ENCODE measurements at regions not wholly inside any gene's neighbourhood (a gene's known extent, or its start where the extent isn't known, plus 50 kb on each side); places are given as distances from the start of the nearest gene placed in this dataset.

DNA sequence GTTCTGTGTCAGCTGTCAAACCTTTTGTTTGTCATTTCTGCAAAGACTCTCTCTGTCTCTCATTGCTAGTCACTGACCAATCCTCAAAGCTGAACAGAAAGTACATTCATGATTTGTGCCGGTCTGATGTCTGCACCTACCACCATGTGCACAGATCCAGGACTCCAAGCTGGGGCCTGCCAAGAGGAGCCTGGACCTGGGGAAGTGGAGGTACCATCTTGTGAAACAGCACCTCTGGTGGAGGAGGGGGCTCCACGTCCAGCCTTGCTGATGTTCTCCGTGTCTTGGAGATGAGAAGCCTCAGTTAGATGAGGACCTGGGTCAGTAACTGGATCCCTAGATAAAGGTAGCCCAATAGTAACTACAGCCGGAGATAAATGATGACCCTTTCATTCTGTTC is 98.9 kb downstream of the TENT4A start:
- TF ChIP-seq, protein P1, sequence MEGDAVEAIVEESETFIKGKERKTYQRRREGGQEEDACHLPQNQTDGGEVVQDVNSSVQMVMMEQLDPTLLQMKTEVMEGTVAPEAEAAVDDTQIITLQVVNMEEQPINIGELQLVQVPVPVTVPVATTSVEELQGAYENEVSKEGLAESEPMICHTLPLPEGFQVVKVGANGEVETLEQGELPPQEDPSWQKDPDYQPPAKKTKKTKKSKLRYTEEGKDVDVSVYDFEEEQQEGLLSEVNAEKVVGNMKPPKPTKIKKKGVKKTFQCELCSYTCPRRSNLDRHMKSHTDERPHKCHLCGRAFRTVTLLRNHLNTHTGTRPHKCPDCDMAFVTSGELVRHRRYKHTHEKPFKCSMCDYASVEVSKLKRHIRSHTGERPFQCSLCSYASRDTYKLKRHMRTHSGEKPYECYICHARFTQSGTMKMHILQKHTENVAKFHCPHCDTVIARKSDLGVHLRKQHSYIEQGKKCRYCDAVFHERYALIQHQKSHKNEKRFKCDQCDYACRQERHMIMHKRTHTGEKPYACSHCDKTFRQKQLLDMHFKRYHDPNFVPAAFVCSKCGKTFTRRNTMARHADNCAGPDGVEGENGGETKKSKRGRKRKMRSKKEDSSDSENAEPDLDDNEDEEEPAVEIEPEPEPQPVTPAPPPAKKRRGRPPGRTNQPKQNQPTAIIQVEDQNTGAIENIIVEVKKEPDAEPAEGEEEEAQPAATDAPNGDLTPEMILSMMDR (IDR thresholded peaks at IDR 0.05; ENCODE audit: low read depth, low read length, poor library complexity, severe bottlenecking) = no peak
- no peak for TF ChIP-seq EZH2phosphoT487 (IDR thresholded peaks at IDR 0.05; ENCODE audit: borderline replicate concordance, low read length)
- Histone ChIP-seq H3F3A (ENCODE audit: control insufficient read depth, insufficient read depth) (no peaks in the 10 kb centered on the region), H4K20me1 (ENCODE audit: control insufficient read depth, insufficient read depth, low read depth, low read length) (no peaks in the 10 kb centered on the region), H3K4me2 (ENCODE audit: low read length) (no peak overlapping the region), H3K36me3 (ENCODE audit: control insufficient read depth, low read length) (no peaks in the 10 kb centered on the region), H3K79me2 (ENCODE audit: control insufficient read depth, low read length) (no peaks in the 10 kb centered on the region), H3K4me1 (ENCODE audit: control insufficient read depth, low read length) (no peaks in the 10 kb centered on the region), H3K4me3 (ENCODE audit: low read length) (no peak overlapping the region), H3K27ac (ENCODE audit: low read depth, low read length) (no peak overlapping the region), H3K27me3 (ENCODE audit: control insufficient read depth, low read length) (no peaks in the 10 kb centered on the region), H3K9me3 (ENCODE audit: control insufficient read depth, insufficient read depth, low read length) (0 out of 2 replicates have a peak, but pooled peaks cover 3% of the 10 kb centered on the region), H3K9me2 (replicated peaks; ENCODE audit: control insufficient read depth, low read length) (no peaks in the 10 kb centered on the region)

GRCh38 chr5:6812800-6813731 is 99.8 kb downstream of the TENT4A start:
- Histone ChIP-seq H3K27ac (ENCODE audit: low read depth, low read length) (no peak overlapping the region), H3F3A (ENCODE audit: control insufficient read depth, insufficient read depth) (no peaks in the 10 kb centered on the region), H3K36me3 (ENCODE audit: control insufficient read depth, low read length) (no peaks in the 10 kb centered on the region), H3K9me3 (ENCODE audit: control insufficient read depth, insufficient read depth, low read length) (0 out of 2 replicates have a peak, but pooled peaks cover 3% of the 10 kb centered on the region), H4K20me1 (ENCODE audit: control insufficient read depth, insufficient read depth, low read depth, low read length) (no peaks in the 10 kb centered on the region), H3K79me2 (ENCODE audit: control insufficient read depth, low read length) (no peaks in the 10 kb centered on the region), H3K27me3 (ENCODE audit: control insufficient read depth, low read length) (no peaks in the 10 kb centered on the region), H3K4me3 (ENCODE audit: low read length) (no peak overlapping the region), H3K4me1 (ENCODE audit: control insufficient read depth, low read length) (no peaks in the 10 kb centered on the region), H3K4me2 (ENCODE audit: low read length) (no peak overlapping the region), H3K9me2 (replicated peaks; ENCODE audit: control insufficient read depth, low read length) (no peaks in the 10 kb centered on the region)
- TF ChIP-seq, protein P1 (IDR thresholded peaks at IDR 0.05; ENCODE audit: low read depth, low read length, poor library complexity, severe bottlenecking) = no peak
- no peak for TF ChIP-seq EZH2phosphoT487 (IDR thresholded peaks at IDR 0.05; ENCODE audit: borderline replicate concordance, low read length)

DNA sequence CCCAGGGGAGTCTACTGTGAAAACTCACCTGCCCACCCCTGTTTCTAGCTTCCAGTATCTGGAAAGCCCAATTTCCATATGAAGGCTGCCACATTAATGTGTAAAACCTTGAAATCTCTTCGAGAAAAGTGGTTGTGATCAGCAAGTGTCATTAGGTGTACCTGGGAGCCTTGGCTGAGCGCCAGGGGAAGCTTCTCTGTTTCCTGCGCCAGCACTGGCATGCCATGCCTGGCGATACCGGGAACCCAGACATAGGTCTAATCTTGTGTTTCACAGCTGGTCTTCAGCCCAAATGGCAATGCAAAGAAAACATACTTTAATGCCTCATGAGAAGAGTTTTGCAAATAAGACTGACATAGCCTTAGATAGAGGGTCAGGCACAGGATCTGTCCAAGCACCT is 101.6 kb downstream of the TENT4A start:
- H4K20me1 ChIP-seq (ENCODE audit: control insufficient read depth, insufficient read depth, low read depth, low read length) = no peaks in the 10 kb centered on the region
- no peaks in the 10 kb centered on the region for H3K4me1 ChIP-seq (ENCODE audit: control insufficient read depth, low read length)
- no peaks in the 10 kb centered on the region for H3K36me3 ChIP-seq (ENCODE audit: control insufficient read depth, low read length)
- no peak for TF ChIP-seq EZH2phosphoT487 (IDR thresholded peaks at IDR 0.05; ENCODE audit: borderline replicate concordance, low read length)
- TF ChIP-seq, protein P1 (IDR thresholded peaks at IDR 0.05; ENCODE audit: low read depth, low read length, poor library complexity, severe bottlenecking) = no peak
- no peak overlapping the region for H3K4me3 ChIP-seq (ENCODE audit: low read length)
- H3K9me2 ChIP-seq (replicated peaks; ENCODE audit: control insufficient read depth, low read length) = no peaks in the 10 kb centered on the region
- no peak overlapping the region for H3K4me2 ChIP-seq (ENCODE audit: low read length)
- H3K27ac ChIP-seq (ENCODE audit: low read depth, low read length) = no peak overlapping the region
- no peaks in the 10 kb centered on the region for H3K27me3 ChIP-seq (ENCODE audit: control insufficient read depth, low read length)
- H3K9me3 ChIP-seq (ENCODE audit: control insufficient read depth, insufficient read depth, low read length) = no peaks in the 10 kb centered on the region
- no peaks in the 10 kb centered on the region for H3F3A ChIP-seq (ENCODE audit: control insufficient read depth, insufficient read depth)
- no peaks in the 10 kb centered on the region for H3K79me2 ChIP-seq (ENCODE audit: control insufficient read depth, low read length)
